Panc1 (cell line): ENCODE measurements at regions not wholly inside any gene's neighbourhood (a gene's known extent, or its start where the extent isn't known, plus 50 kb on each side); places are given as distances from the start of the nearest gene placed in this dataset.

ENCODE experiments used
- POLR2AphosphoS5 ChIP-seq: IDR thresholded peaks from 2 replicates; pipeline ENCODE4 v1.6.1; 2012; ENCODE audit warnings: mild to moderate bottlenecking, low read depth, low read length, moderate library complexity
- REST ChIP-seq, 2 experiments: IDR thresholded peaks; 2 replicates each; pipeline ENCODE4 v1.6.1; 2011 to 2012; ENCODE audit warnings: low read depth in 2 of 2, control low read depth in 1 of 2, low read length in 1 of 2, mild to moderate bottlenecking in 1 of 2, moderate library complexity in 1 of 2; ENCODE audit not compliant: insufficient read depth in 1 of 2
- TF ChIP-seq, protein P1 (sequence below): fragments of 450-650 bp; IDR thresholded peaks from 2 replicates; pipeline ENCODE4 v1.5.1; 2017; ENCODE audit warnings: mild to moderate bottlenecking

- TF ChIP-seq, protein P1, sequence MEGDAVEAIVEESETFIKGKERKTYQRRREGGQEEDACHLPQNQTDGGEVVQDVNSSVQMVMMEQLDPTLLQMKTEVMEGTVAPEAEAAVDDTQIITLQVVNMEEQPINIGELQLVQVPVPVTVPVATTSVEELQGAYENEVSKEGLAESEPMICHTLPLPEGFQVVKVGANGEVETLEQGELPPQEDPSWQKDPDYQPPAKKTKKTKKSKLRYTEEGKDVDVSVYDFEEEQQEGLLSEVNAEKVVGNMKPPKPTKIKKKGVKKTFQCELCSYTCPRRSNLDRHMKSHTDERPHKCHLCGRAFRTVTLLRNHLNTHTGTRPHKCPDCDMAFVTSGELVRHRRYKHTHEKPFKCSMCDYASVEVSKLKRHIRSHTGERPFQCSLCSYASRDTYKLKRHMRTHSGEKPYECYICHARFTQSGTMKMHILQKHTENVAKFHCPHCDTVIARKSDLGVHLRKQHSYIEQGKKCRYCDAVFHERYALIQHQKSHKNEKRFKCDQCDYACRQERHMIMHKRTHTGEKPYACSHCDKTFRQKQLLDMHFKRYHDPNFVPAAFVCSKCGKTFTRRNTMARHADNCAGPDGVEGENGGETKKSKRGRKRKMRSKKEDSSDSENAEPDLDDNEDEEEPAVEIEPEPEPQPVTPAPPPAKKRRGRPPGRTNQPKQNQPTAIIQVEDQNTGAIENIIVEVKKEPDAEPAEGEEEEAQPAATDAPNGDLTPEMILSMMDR, result no peak
- no peak for TF ChIP-seq POLR2AphosphoS5
- TF ChIP-seq REST (IDR thresholded peaks at IDR 0.05; ENCODE audit: insufficient read depth in 1 of 2, low read depth in 2 of 2, low read length in 1 of 2), result no peak
Observed at GRCh38 chr13:40383885-40384284, 282.6 kb downstream of the FOXO1 start.
